ENCODE measurements at regions not wholly inside any gene's neighbourhood (a gene's known extent, or its start where the extent isn't known, plus 50 kb on each side); places are given as distances from the start of the nearest gene placed in this dataset.

GRCh38 chr11:86156397-86156955 lies 87.6 kb upstream of the PICALM start:
- H3K36me3 Mint-ChIP-seq (ENCODE audit: low read depth) = no peaks in the 10 kb centered on the region
- H3K4me1 Mint-ChIP-seq (ENCODE audit: low read depth) = peaks cover 37% of the 10 kb centered on the region
- no peak overlapping the region for H3K27ac Mint-ChIP-seq

GRCh38 chr11:86155200-86155844 lies 86.4 kb upstream of the PICALM start:
- TF ChIP-seq CTCF (IDR thresholded peaks at IDR 0.05) = no peak
- H3K27ac Mint-ChIP-seq = no peak overlapping the region
- H3K27me3 Mint-ChIP-seq (ENCODE audit: insufficient read depth) = no peaks in the 10 kb centered on the region; the same call in none of the 2 replicates
- H3K4me3 Mint-ChIP-seq = no peak overlapping the region
- no peaks in the 10 kb centered on the region for H3K36me3 Mint-ChIP-seq (ENCODE audit: low read depth)
- H3K4me1 Mint-ChIP-seq (ENCODE audit: low read depth) = peaks cover 37% of the 10 kb centered on the region
- DNase-seq = no peak
- no peaks in the 10 kb centered on the region for H3K9me3 Mint-ChIP-seq

More at GRCh38 chr11:86156397-86156955, 87.6 kb upstream of the PICALM start:
- Mint-ChIP-seq H3K9me3 (no peaks in the 10 kb centered on the region), H3K27me3 (ENCODE audit: insufficient read depth) (no peaks in the 10 kb centered on the region; the same call in none of the 2 replicates), H3K4me3 (no peak overlapping the region)
- TF ChIP-seq CTCF (IDR thresholded peaks at IDR 0.05) = no peak
- no peak for DNase-seq

- H3K4me1 Mint-ChIP-seq (ENCODE audit: low read depth) = peaks cover 33% of the 10 kb centered on the region
- no peak overlapping the region for H3K27ac Mint-ChIP-seq
- DNase-seq = no peak
- TF ChIP-seq CTCF (IDR thresholded peaks at IDR 0.05) = no peak
- no peak overlapping the region for H3K4me3 Mint-ChIP-seq
- H3K27me3 Mint-ChIP-seq (ENCODE audit: insufficient read depth) = no peaks in the 10 kb centered on the region; the same call in none of the 2 replicates
- no peaks in the 10 kb centered on the region for H3K9me3 Mint-ChIP-seq
- H3K36me3 Mint-ChIP-seq (ENCODE audit: low read depth) = no peaks in the 10 kb centered on the region
Observed at GRCh38 chr11:86153439-86153838, 84.6 kb upstream of the PICALM start.

- no peaks in the 10 kb centered on the region; the same call in 1 of the 2 replicates for H3K27me3 Mint-ChIP-seq (ENCODE audit: insufficient read depth)
- no peaks in the 10 kb centered on the region for H3K36me3 Mint-ChIP-seq (ENCODE audit: low read depth)
- no peak overlapping the region for H3K4me3 Mint-ChIP-seq
- H3K27ac Mint-ChIP-seq = no peak overlapping the region
- no peak for DNase-seq
- no peaks in the 10 kb centered on the region for H3K9me3 Mint-ChIP-seq
- H3K4me1 Mint-ChIP-seq (ENCODE audit: low read depth) = peaks cover 33% of the 10 kb centered on the region
- no peak for TF ChIP-seq CTCF (IDR thresholded peaks at IDR 0.05)
Observed at GRCh38 chr11:86152901-86153300, 84.0 kb upstream of the PICALM start.

- H3K9me3 Mint-ChIP-seq = no peaks in the 10 kb centered on the region
- H3K36me3 Mint-ChIP-seq (ENCODE audit: low read depth) = no peaks in the 10 kb centered on the region
- H3K4me3 Mint-ChIP-seq = no peak overlapping the region; the same call in 1 of the 2 replicates
- peak overlapping the region; percentile 80 for H3K27ac Mint-ChIP-seq
- no peaks in the 10 kb centered on the region; the same call in 1 of the 2 replicates for H3K27me3 Mint-ChIP-seq (ENCODE audit: insufficient read depth)
- DNase-seq = peak; percentile 34
- peaks cover 33% of the 10 kb centered on the region for H3K4me1 Mint-ChIP-seq (ENCODE audit: low read depth)
- TF ChIP-seq CTCF (IDR thresholded peaks at IDR 0.05) = no peak
Observed at GRCh38 chr11:86152006-86152862, 83.3 kb upstream of the PICALM start.
